MCF 10A (cell line): ENCODE measurements at regions not wholly inside any gene's neighbourhood (a gene's known extent, or its start where the extent isn't known, plus 50 kb on each side); places are given as distances from the start of the nearest gene placed in this dataset.

Source experiments
- BruUV-seq: library from RNA; stranded (reverse); fragments of 400-500 nt; replicated peaks from 2 replicates; lab custom pipeline; 2021; lab: Mats Ljungman, UMichigan
- CTCF ChIA-PET: fragments of 300-600 bp; sonication (Branson Sonifier 250); formaldehyde crosslinking; extraction: SDS; loops from one replicate; lab custom pipeline; 2021; ENCODE audit warnings: antibody characterized with exemption, inconsistent platforms; lab: Yijun Ruan, JAX
- POLR2A ChIA-PET: fragments of 300-600, 350-650 bp; sonication (Branson Sonifier 250); formaldehyde crosslinking; extraction: SDS; loops from one replicate; lab custom pipeline; 2020; ENCODE audit warnings: antibody characterized with exemption, inconsistent platforms; lab: Yijun Ruan, JAX
- DNase-seq: peaks from one replicate; pipeline ENCODE4 v3.0.0-alpha.2; 2018; ENCODE audit not compliant: unreplicated experiment
- H3K27ac Mint-ChIP-seq: one replicate; pipeline ENCODE4 v1.8.0; 2022; ENCODE audit warnings: mild to moderate bottlenecking, low read depth, mixed read lengths; ENCODE audit not compliant: unreplicated experiment
- H3K27me3 Mint-ChIP-seq: one replicate; pipeline ENCODE4 v1.8.0; 2022; ENCODE audit warnings: mixed read lengths; ENCODE audit not compliant: insufficient read depth, unreplicated experiment
- H3K36me3 Mint-ChIP-seq: one replicate; pipeline ENCODE4 v1.8.0; 2022; ENCODE audit warnings: mild to moderate bottlenecking, moderate library complexity, mixed read lengths; ENCODE audit not compliant: insufficient read depth, unreplicated experiment
- H3K4me1 Mint-ChIP-seq: one replicate; pipeline ENCODE4 v1.8.0; 2022; ENCODE audit warnings: mixed read lengths; ENCODE audit not compliant: insufficient read depth, unreplicated experiment
- H3K4me3 Mint-ChIP-seq: one replicate; pipeline ENCODE4 v1.8.0; 2022; ENCODE audit warnings: mild to moderate bottlenecking, moderate library complexity, mixed read lengths; ENCODE audit not compliant: unreplicated experiment
- H3K9me3 Mint-ChIP-seq: one replicate; pipeline ENCODE4 v1.8.0; 2022; ENCODE audit warnings: mixed read lengths; ENCODE audit not compliant: unreplicated experiment
- CTCF ChIP-seq: fragments of 200-600 bp; IDR thresholded peaks from one replicate; pipeline ENCODE4 v1.8.0; 2022; ENCODE audit warnings: antibody characterized with exemption, mild to moderate bottlenecking; ENCODE audit not compliant: unreplicated experiment
- intact Hi-C: fragments of 100-400 bp; cut with micrococcal nuclease; formaldehyde crosslinking; loops from 2 replicates; pipeline ENCODE4 v1.14.1; 2022

GRCh38 chr4:38539501-38539900 is 124.5 kb upstream of the KLF3 start:
- H3K27ac Mint-ChIP-seq: no peak overlapping the region

GRCh38 chr4:38547052-38547451 is 116.9 kb upstream of the KLF3 start:
- no TSS peak for BruUV-seq

More at GRCh38 chr4:38539501-38539900, 124.5 kb upstream of the KLF3 start:
- Mint-ChIP-seq H3K4me1 (no peaks in the 10 kb centered on the region), H3K36me3 (no peaks in the 10 kb centered on the region), H3K4me3 (no peak overlapping the region), H3K27me3 (no peaks in the 10 kb centered on the region), H3K9me3 (no peaks in the 10 kb centered on the region)
- intact Hi-C loops: no loop called here
- no peak for DNase-seq
- ChIA-PET CTCF (no interaction called here), POLR2A (interaction anchor here (0.7 kb wide), 1 partner anchor 229 kb away, joined by 3 read pairs; no protein-coding TSS in a partner anchor)
- no peak for TF ChIP-seq CTCF
- no TSS peak for BruUV-seq

GRCh38 chr4:38548256-38548655 is 115.7 kb upstream of the KLF3 start:
- POLR2A ChIA-PET: no interaction called here
- no peak for TF ChIP-seq CTCF
- Mint-ChIP-seq H3K4me3 (no peak overlapping the region), H3K27me3 (no peaks in the 10 kb centered on the region), H3K9me3 (no peaks in the 10 kb centered on the region), H3K4me1 (no peaks in the 10 kb centered on the region), H3K27ac (no peak overlapping the region), H3K36me3 (no peaks in the 10 kb centered on the region)
- DNase-seq: no peak
- no TSS peak for BruUV-seq
- CTCF ChIA-PET: no interaction called here
- intact Hi-C loops: no loop called here

More at GRCh38 chr4:38547052-38547451, 116.9 kb upstream of the KLF3 start:
- H3K27me3 Mint-ChIP-seq: no peaks in the 10 kb centered on the region
- CTCF ChIA-PET: no interaction called here
- H3K9me3 Mint-ChIP-seq: no peaks in the 10 kb centered on the region
- no peaks in the 10 kb centered on the region for H3K4me1 Mint-ChIP-seq
- no peak for DNase-seq
- TF ChIP-seq CTCF: no peak
- POLR2A ChIA-PET: no interaction called here
- no peaks in the 10 kb centered on the region for H3K36me3 Mint-ChIP-seq
- no peak overlapping the region for H3K4me3 Mint-ChIP-seq
- H3K27ac Mint-ChIP-seq: no peak overlapping the region
- intact Hi-C loops: no loop called here

- H3K27me3 Mint-ChIP-seq: no peaks in the 10 kb centered on the region
- peaks cover 7% of the 10 kb centered on the region for H3K9me3 Mint-ChIP-seq
- no peak overlapping the region for H3K4me3 Mint-ChIP-seq
- BruUV-seq: no TSS peak
- TF ChIP-seq CTCF: no peak
- no peak overlapping the region for H3K27ac Mint-ChIP-seq
- H3K4me1 Mint-ChIP-seq: peaks cover 13% of the 10 kb centered on the region
- CTCF ChIA-PET: no interaction called here
- no peak for DNase-seq
- no peaks in the 10 kb centered on the region for H3K36me3 Mint-ChIP-seq
- POLR2A ChIA-PET: no interaction called here
- intact Hi-C loops: no loop called here
Measured at GRCh38 chr4:38559374-38559773, 104.6 kb upstream of the KLF3 start.
